H1 (cell line): ENCODE measurements at regions not wholly inside any gene's neighbourhood (a gene's known extent, or its start where the extent isn't known, plus 50 kb on each side); places are given as distances from the start of the nearest gene placed in this dataset.

Source experiments
- EGR1 ChIP-seq: IDR thresholded peaks from 2 replicates; pipeline ENCODE4 v1.6.1; 2011; ENCODE audit warnings: low read depth, low read length, borderline replicate concordance
- GABPA ChIP-seq: IDR thresholded peaks from 2 replicates; pipeline ENCODE4 v1.6.1; 2011; ENCODE audit warnings: mild to moderate bottlenecking, low read length, moderate library complexity, borderline replicate concordance; ENCODE audit not compliant: insufficient read depth
- HDAC6 ChIP-seq: IDR thresholded peaks from one replicate; pipeline ENCODE4 v1.7.1; 2012; ENCODE audit warnings: low read depth, mild to moderate bottlenecking, inconsistent platforms, low read length, moderate library complexity
- NANOG ChIP-seq: IDR thresholded peaks from 2 replicates; pipeline ENCODE4 v1.6.1; 2011; ENCODE audit warnings: low read length, low read depth, mild to moderate bottlenecking, inconsistent platforms; ENCODE audit not compliant: insufficient read depth, poor library complexity, severe bottlenecking

DNA sequence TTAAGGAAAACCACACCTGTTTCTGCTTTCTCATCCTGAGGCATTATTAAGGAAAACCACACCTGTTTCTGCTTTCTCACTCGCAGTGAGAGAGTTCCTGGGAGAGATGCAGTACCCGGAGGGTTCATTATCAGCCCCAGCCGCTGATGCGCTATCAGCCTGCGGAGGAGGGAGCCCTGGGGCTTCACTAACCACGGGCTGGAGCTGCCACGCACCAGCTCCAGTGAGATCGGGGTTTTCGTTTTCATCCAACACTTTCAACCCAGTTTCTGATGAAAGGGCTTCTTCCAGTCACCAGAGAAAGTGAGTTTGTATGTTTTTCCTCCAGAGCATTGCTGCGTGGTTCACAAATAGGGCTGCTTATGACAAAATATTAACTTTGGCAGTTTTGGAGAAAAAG, 93.2 kb upstream of the PRKX start (continued):
- TF ChIP-seq EGR1 (no peak), GABPA (no peak), HDAC6 (no peak), NANOG (no peak)
